GM21529 (cell line): ENCODE measurements at regions not wholly inside any gene's neighbourhood (a gene's known extent, or its start where the extent isn't known, plus 50 kb on each side); places are given as distances from the start of the nearest gene placed in this dataset.

Source experiments
- ATAC-seq: cut with Tn5 transposase; IDR thresholded peaks from one replicate; pipeline ENCODE4 v1.9.1; 2021; ENCODE audit not compliant: unreplicated experiment

DNA sequence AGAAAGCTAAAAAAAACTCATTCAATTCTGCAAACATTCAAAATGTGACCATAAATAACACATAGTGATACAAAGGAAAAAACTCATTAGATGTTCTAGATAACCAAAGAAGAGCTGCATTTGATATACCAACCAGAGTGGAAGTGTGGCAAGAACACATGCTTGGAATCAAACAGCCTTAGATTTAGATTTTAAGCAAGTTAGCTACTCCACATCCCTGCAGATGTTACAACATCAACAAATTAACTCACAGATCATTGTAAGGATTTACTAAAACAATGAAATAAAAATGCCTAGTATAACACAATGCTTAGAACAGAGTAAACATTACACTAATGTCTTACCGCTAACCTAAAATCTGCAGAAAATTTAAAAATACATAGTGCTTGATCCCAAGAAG, 114.0 kb upstream of the AKIP1 start:
- no peak for ATAC-seq

DNA sequence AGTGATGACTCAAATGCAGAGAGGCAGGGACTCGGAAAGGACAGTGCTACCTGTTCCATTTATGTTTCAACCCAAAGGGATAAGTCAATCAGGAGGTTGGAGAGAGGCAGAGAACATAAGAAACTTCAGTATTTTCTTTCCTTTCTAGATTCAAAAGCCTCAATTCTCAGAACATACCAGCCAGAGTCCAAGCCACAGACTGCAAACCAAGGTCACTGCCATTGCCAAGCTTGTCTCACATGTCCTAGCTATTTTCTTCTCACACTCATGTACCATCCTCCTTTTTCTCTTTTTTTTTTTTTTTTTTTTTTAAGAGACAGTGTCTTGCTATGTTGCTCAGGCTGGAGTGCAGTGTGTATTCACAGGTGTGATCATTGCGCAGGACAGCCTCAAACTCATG, 111.7 kb upstream of the AKIP1 start:
- ATAC-seq = no peak

DNA sequence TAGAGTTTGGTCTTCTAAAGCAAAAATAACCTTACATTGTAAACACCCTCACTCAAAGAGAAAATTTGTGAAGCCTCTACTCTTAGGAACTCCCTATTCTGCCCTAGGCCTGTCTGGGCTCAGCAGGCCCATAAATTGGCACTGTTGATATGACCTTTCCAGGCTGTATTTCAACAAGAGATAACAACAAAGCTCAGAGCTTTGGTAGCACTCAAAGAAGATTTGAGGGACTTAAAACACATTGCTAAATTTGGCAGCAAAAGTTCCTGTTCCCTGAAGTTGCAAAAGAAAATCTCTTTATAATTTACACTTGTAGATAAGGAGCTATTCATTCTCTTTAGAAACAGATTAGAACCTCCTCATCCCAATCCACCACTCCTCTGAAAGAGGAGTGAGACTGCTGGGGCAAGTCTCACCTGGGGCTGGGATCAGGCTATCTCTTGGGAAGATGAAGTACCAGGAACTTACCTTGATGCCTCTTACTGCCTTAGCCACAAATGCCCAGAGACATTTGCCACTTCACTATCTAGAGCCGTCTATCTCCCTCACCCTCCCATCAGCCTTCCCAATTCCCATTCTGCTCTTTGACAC, 110.4 kb upstream of the AKIP1 start:
- no peak for ATAC-seq

DNA sequence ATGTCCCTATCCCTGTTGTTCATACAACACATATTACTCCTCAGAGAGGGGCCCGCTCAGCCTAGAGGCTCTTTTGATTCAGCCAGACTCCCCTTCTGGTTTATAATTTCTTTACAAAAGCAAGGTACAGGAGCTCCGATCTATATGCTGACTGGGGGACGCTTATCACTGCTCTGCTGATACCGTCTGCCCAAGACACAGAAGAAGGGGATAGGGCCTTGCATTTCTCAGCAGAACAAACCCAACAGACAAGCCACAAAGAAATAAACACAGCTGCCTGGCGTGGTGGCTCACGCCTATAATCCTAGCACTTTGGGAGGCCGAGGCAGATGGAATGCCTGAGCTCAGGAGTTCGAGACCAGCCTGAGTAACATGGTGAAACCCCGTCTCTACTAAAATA, 109.9 kb upstream of the AKIP1 start:
- ATAC-seq = no peak

DNA sequence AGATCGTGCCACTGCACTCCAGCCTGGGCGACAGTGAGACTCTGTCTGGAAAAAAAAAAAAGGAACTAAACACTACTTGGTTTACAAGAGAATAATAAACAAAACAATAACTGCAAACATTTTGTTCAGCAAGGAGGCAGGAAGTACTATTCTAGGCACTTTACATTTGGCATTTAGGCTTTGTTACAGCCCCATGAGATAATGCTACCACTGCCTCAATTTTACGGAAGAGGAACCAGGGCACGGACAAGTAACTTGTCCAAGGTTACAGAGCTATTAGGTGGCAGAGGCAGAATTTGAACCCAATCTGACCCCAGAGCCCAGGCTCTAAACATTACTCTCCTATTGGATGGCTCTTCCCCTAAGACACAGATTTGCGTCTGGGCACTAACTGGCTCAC, 108.7 kb upstream of the AKIP1 start:
- ATAC-seq = no peak

DNA sequence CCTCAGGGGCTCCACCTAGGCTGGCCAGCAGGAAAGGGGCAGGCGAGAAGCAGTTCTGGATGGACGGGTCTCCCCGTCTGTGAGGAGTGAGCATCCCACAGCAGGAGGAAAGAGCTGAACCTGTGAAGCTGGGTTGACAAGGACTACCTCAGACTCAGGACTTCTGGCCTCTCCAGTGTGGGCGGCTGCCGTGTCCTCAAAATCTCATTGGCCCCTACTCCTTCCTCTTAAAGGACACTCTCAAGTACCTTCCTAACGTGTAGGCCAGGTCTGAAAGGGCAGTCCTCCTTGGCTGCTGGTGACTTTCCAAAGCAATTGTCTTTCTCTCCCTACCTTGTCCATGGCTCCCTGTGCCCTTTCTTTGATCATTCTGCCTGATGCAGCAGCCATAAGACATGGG, 107.0 kb upstream of the AKIP1 start:
- ATAC-seq = no peak

DNA sequence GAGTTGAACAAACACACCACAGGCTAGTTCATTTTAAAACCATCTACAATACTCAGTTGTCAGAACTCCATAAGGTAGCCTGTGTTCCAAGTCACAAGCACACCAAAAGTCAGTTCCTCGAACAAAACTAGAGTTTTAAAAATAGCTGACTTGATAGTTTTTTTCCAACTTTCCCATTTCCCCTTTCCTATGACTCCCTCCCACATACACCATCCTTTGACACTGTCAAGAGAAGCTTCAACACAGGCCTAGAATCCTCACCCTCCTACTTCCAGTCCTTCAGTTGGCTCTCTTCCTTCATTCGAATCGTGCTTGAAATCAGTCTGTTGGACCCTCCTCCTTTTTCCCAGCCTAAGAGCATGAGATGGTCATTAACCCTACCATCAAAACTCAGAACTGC, 105.7 kb upstream of the AKIP1 start:
- no peak for ATAC-seq

DNA sequence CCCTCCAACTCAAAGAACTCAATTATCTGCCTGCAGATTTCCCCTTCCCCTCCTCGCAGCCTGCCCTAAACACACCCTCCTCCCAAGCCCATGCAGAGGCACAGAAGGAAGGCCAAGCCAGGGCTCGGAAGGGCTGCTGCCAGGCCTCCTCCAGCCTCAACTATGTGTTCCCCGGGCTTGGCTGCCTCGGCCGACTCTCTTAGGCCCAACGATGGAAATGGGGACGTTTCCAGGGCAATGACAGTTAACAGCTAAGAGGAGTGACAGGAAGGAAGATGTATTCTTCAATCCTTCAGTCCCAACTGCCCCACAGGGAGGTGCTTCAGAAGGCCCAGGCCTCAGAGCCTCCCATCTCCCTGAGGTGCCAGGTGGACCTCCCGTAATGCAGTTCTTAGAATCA, 104.0 kb upstream of the AKIP1 start:
- no peak for ATAC-seq

DNA sequence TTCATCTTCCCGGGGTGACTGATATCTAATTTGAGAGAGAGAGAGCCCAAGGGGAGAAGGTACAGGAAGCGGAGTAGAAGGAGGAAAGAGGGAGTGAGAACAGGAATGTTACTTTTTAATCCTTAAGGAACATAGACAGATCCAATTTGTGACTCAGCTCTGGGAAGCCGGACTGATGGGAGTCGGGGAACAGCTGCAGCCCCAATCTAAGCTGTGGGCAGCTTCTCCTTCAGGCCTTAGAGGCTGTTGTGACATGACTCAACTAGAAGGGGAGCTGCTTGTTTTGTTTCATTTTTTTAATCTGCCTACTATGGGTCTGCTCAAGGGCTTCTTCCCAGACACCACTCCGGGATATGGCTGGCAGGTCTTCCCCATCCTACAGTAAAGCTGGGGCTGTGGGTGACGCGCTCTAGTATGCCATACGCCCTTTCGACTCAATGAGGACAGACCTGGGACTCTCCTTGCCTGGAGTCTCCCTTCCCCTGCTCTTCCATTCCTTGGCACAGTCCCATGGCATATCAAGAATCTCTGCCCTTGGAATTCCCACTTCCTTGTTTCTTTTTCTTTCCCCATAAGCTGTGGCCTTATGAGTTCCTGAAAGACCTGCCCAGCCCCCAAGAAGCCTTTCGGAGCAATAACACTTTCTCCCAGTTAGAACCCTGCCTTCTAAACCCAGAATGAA, 103.3 kb upstream of the AKIP1 start:
- no peak for ATAC-seq

DNA sequence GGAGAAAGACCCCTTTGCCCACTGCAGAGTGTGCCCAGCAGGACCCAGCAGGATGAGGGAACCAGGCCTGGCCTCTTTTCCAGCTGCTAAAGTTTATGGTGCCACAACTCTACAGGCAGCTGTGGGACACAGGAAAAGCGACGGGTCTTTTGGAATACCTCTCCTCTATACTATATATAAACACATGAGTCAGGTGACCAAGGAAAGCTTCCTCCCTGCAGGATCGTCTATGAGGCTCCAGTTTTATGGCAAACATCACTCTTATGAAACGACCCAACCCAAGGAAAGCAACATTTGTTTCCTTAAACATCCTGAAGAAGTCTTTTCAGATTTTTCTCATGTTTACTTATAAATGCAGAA, 102.8 kb upstream of the AKIP1 start:
- no peak for ATAC-seq

DNA sequence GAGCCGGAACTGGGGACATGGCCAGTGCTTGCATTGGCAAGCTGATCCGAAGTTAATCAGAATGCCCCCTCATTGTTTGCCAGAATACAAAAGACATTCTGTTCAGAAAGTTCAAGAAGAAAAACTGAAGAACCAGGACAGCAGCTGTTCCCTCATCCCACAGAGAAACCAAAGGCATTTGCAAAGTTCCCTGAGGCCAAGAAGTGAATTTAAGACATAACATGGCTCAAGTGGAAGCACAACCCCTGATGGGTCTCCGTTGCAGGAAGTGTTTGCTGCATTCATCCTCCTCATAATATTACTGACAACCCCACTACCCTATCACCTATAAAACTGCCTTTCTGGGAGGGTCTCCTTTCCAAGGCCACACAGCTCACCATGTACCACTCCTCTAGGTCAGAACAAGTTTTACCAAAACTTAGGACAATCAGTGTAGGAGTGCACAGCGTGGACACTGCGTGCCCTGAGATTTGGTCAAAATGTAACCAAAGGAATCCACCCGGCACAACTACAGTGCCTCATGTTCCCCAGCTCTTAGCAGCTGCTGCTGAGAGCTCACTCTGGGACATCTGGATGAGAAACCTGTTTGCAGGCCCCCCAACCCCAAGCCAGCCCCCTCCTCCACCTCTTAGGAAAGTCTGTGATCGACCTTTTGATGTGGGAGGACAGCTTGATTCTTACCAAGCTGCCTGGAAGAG, 101.6 kb upstream of the AKIP1 start:
- no peak for ATAC-seq

DNA sequence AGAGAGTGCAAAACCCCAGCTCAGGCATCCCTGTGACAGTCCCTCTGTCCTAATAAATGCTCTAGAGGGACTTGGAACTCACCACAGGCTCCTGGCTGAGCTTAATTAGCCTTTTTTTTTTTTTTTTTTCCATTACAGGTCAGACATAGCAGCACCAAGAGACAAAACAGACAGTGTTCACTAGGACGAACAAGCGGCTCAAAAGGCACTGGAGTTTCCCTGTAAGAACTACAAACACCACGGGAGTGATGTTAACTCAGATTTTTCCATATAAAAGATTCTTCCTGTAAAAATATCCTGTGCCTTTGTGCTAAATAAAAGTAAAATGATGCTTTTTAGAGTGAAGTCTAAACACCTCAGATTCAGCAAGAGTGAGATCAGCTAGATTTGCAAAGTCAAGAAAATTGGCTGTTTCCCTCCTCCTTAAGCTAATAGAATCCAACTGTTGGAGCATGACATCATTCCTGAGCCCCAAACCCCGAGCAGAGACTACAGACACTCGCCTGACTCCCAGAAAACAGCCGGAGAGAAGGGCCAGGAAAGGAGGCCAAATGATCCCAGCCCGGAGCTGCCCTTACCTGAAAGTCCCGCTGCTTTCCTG, 101.0 kb upstream of the AKIP1 start:
- ATAC-seq = no peak

DNA sequence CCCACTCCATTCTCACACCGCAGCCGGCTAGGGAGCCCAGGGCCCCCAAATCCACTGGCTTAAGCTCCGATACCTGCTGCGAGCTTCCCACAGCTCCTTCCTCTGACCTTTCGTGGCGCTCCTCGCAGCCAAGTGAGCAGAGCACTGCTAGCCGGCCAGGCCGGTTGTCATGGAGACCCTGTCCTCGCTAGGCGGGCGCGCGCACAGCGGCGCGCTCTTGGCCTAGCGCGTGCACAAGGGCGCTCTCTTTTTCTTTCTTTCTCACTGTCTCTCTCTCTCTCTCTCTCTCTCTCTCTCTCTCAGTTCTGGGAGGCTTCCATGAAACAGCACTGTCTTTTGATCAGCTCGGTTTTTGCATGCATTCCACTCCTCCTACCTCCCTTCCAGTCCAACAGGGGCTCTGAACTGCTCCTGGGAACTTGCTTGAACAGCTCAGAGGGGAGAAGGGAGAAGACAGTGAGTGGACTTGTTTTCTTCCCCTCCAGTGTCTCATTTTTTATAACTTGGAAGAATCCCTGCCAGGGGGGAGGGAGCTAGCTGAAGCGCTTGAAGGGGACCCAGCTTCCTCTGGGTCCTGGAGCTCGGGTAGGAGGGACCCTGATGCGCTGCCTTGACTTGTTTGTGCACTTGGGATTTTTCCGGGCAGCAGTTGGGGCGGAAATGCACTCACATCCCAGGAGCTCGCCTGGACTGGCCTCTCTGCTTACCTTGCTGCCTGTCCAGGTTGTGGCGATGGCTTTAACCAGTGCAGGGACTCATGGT, 100.3 kb upstream of the AKIP1 start:
- no peak for ATAC-seq

DNA sequence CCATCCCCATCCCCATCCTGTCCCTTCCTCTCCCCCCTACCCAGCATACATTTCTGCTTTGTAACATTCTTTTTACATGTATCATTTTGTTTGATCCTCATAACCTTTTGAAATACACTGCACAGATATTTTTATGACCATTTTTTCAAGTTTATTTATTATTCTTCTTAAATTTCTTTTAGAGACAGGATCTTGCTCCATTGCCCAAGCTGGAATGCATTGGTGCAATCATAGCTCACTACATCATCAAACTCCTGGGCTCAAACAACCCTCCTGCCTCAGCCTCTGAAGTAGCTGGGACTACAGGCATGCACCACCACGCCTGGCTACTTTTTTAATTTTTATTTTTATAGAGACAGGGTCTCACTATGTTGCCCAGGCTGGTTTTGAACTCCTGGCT, 99.4 kb upstream of the AKIP1 start:
- ATAC-seq = no peak

DNA sequence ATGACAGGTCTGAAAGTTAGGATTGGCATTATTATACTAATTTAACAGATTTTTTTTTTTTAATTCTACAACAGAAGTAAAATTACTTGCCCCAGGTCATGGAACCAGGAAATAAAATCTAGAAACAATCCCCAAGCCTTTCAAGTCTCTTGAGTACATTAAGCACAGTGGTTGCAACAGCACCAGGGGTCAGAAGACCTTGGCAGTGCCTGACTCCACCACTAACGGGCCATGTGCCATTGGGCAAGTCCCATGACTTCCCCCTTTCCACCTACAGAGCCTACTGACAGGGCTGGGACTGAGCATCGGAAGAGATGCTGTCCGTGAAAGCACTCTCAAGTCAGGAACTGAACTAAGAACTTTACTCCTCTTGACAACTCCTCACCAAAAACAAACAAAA, 98.6 kb upstream of the AKIP1 start:
- no peak for ATAC-seq

DNA sequence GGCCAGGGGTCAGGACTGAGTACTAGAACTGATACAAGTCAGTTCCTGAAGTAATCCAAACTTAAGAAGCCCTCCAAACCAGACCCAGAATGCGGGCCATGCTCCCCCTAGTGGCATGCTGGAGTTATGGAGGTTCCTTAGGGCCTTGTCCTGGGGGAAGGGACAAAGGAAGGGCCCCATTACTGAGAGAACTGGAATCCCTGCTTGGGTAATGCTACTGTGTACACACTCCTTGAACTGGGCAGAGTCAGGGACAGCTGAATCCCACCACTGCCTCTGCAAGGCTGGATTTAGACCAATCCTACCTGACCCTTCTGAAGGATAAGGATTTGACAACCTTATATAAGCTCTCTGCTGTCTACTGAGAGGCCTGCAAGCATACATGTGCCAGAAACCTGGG, 97.3 kb upstream of the AKIP1 start:
- peak; percentile 84 for ATAC-seq

DNA sequence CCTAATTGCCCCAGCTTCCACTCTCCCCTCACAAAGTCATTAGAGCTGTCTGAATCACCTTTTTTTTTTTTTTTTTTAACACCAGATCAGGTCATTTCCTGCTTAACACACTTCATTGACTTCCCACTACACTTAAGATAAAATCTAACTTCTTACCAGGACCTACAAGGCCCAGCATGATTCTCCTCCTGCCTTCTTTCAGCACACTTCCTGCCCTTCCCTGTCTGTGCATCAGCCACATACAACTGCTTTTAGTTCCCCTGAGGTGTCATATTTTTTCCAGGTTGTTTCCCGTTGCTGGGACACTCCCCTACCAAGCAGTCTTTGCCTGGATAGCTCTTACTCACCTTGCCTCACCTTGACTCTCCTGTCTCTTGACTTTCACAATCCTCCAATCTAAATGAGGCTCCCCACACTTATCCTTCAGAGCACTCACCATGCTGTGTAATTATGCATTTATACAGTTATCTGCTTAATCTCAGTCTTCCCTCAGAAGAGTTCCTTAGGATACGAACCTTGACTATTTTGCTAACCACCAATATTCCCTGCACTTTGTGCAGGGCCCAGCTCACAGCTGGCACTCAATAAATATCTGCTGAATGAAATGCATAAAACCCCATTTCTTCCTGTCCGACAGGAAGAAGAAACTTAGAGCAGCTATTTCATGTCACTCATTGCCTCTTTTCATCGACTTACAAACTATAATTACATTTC, 96.6 kb upstream of the AKIP1 start:
- no peak for ATAC-seq

DNA sequence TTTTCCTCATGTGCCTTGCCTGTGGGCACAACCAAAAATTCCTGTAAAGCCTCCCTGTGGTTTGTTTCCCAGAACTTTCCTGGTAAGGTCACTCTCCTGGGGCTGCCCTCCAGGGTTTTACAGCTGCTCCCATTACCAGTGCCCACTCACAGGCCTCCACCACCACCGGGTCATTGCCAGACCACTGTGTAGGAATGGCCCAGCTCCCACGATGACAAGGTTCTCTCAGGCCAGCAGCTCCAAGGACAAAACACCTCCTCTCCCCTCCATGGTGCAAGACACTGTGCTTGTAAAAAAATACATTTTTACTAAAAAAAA, 96.1 kb upstream of the AKIP1 start:
- no peak for ATAC-seq

DNA sequence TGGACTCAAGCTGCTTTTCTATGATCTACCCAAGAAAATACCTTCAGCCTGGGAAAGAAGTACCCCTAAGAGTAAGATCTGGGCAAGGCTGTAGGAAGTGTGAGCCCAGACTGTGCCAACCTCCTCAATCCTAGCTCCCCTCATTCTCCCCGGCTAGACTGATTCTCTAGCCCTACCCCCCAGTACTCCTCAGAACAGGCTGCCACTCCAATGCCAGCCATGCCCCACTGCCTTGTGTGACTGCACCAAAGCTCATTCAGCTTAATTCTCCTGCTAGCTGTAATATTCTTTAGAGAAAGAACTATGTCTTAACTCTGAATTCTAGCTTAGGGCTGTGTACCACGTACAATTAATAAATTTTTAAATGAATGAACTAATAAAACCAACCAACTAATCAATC, 92.6 kb upstream of the AKIP1 start:
- no peak for ATAC-seq

DNA sequence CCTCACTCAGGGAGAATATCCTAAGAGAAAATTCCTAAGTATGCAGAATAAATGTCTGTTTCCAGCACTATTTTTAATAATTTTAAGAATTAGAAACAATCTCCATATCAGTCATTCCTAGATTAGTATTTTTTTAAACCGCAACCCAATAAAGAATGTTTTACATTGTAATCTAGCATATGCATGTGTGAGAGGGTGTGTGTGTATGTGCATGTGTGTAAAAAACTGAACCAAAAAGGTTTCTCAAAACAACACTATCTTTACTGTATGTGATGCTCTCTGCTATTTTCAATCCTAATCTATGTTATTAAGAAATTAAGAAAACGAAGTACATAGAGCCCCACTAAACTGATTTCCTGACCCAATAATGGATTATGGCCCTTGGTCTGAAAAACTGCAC, 90.6 kb upstream of the AKIP1 start:
- no peak for ATAC-seq

DNA sequence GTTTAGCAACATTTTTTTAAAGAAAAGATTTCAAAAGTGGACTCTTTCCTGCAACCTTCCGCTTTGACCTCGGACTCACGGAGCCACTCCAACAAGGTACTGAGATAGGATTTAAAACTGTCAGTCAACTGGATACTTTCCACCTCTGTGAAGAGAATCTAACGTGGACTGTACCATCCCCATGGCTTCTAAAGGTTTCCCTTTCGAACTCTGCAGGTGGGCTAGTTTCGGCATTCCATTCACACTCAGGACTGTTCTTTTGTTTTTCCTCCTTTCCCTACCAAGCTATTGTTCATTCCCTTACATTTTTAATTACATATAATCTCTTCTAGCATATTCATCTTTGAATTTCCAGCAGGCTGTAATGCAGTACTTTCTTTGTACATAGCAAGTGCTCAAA, 88.5 kb upstream of the AKIP1 start:
- no peak for ATAC-seq
